H7 (cell line): ENCODE measurements at regions not wholly inside any gene's neighbourhood (a gene's known extent, or its start where the extent isn't known, plus 50 kb on each side); places are given as distances from the start of the nearest gene placed in this dataset.
A peak's percentile ranks its signal among the peaks of the same experiment; 100 is the strongest.

Experiments
- DNase-seq: peaks from one replicate; pipeline ENCODE4 v3.0.0; 2012
- H3K27me3 ChIP-seq: 2 replicates; pipeline ENCODE4 v1.6.0; 2011; ENCODE audit warnings: mild to moderate bottlenecking, low read length; ENCODE audit not compliant: control insufficient read depth, insufficient read depth
- H3K36me3 ChIP-seq: replicated peaks from 2 replicates; pipeline ENCODE4 v1.5.1; 2011; ENCODE audit warnings: low read length; ENCODE audit not compliant: control insufficient read depth, insufficient read depth
- H3K4me3 ChIP-seq: 2 replicates; pipeline ENCODE4 v1.5.1; 2011; ENCODE audit warnings: low read depth, mild to moderate bottlenecking, control low read depth, low read length, moderate library complexity; ENCODE audit not compliant: insufficient read depth

GRCh38 chr12:111094157-111095010, 174.0 kb upstream of the MYL2 start:
- Histone ChIP-seq H3K27me3 (no peaks in the 10 kb centered on the region), H3K4me3 (no peak overlapping the region), H3K36me3 (no peaks in the 10 kb centered on the region)
- DNase-seq: no peak

GRCh38 chr12:111093428-111094142, 173.2 kb upstream of the MYL2 start:
- Histone ChIP-seq H3K4me3 (no peak overlapping the region), H3K36me3 (no peaks in the 10 kb centered on the region), H3K27me3 (no peaks in the 10 kb centered on the region)
- DNase-seq: no peak

GRCh38 chr12:111091051-111091450, 170.7 kb upstream of the MYL2 start:
- DNase-seq: no peak
- H3K36me3 ChIP-seq: no peaks in the 10 kb centered on the region
- H3K4me3 ChIP-seq: no peak overlapping the region
- no peaks in the 10 kb centered on the region for H3K27me3 ChIP-seq

- H3K4me3 ChIP-seq: no peak overlapping the region
- H3K27me3 ChIP-seq: no peaks in the 10 kb centered on the region
- H3K36me3 ChIP-seq: no peaks in the 10 kb centered on the region
- no peak for DNase-seq
Measured at GRCh38 chr12:111089616-111090015, 169.2 kb upstream of the MYL2 start.

GRCh38 chr12:111088409-111088808, 168.0 kb upstream of the MYL2 start:
- no peak for DNase-seq
- no peak overlapping the region for H3K4me3 ChIP-seq
- H3K36me3 ChIP-seq: no peaks in the 10 kb centered on the region
- H3K27me3 ChIP-seq: no peaks in the 10 kb centered on the region

- no peaks in the 10 kb centered on the region for H3K36me3 ChIP-seq
- no peak for DNase-seq
- H3K27me3 ChIP-seq: no peaks in the 10 kb centered on the region
- no peak overlapping the region for H3K4me3 ChIP-seq
Measured at GRCh38 chr12:111086947-111087700, 166.7 kb upstream of the MYL2 start.

- peak; percentile 64 for DNase-seq
- Histone ChIP-seq H3K4me3 (no peak overlapping the region), H3K36me3 (no peaks in the 10 kb centered on the region), H3K27me3 (no peaks in the 10 kb centered on the region)
Measured at GRCh38 chr12:111085096-111085495, 164.7 kb upstream of the MYL2 start.

- Histone ChIP-seq H3K36me3 (no peaks in the 10 kb centered on the region), H3K27me3 (no peaks in the 10 kb centered on the region), H3K4me3 (no peak overlapping the region)
- DNase-seq: no peak
Measured at GRCh38 chr12:111084605-111085004, 164.2 kb upstream of the MYL2 start.

GRCh38 chr12:111084158-111084557, 163.8 kb upstream of the MYL2 start:
- DNase-seq: no peak
- Histone ChIP-seq H3K27me3 (no peaks in the 10 kb centered on the region), H3K4me3 (no peak overlapping the region), H3K36me3 (no peaks in the 10 kb centered on the region)

- no peaks in the 10 kb centered on the region for H3K36me3 ChIP-seq
- H3K4me3 ChIP-seq: no peak overlapping the region
- no peak for DNase-seq
Measured at GRCh38 chr12:111081600-111081999, 161.2 kb upstream of the MYL2 start.

GRCh38 chr12:111078731-111079130, 158.4 kb upstream of the MYL2 start:
- Histone ChIP-seq H3K27me3 (no peaks in the 10 kb centered on the region), H3K4me3 (no peak overlapping the region), H3K36me3 (no peaks in the 10 kb centered on the region)
- no peak for DNase-seq

More at GRCh38 chr12:111081600-111081999, 161.2 kb upstream of the MYL2 start:
- H3K27me3 ChIP-seq: no peaks in the 10 kb centered on the region

GRCh38 chr12:111076611-111077451, 156.5 kb upstream of the MYL2 start:
- no peaks in the 10 kb centered on the region for H3K27me3 ChIP-seq
- peak; percentile 61 for DNase-seq
- H3K36me3 ChIP-seq: no peaks in the 10 kb centered on the region
- H3K4me3 ChIP-seq: no peak overlapping the region

GRCh38 chr12:111076199-111076598, 155.8 kb upstream of the MYL2 start:
- H3K36me3 ChIP-seq: no peaks in the 10 kb centered on the region
- no peak for DNase-seq
- H3K27me3 ChIP-seq: no peaks in the 10 kb centered on the region
- no peak overlapping the region for H3K4me3 ChIP-seq

- H3K27me3 ChIP-seq: no peaks in the 10 kb centered on the region
- H3K36me3 ChIP-seq: no peaks in the 10 kb centered on the region
- DNase-seq: no peak
- H3K4me3 ChIP-seq: no peak overlapping the region
Measured at GRCh38 chr12:111074965-111075364, 154.6 kb upstream of the MYL2 start.
